Colonic mucosa (tissue), 4 donors: ENCODE measurements at regions not wholly inside any gene's neighbourhood (a gene's known extent, or its start where the extent isn't known, plus 50 kb on each side); places are given as distances from the start of the nearest gene placed in this dataset.

ENCODE experiments used
- DNase-seq: peaks from one replicate; pipeline ENCODE4 v3.0.0-alpha.2; 2020
- H3K27ac ChIP-seq: fragments of 200-600 bp; one replicate; pipeline ENCODE4 v1.8.0; 2021
- H3K27me3 ChIP-seq: fragments of 200-600 bp; one replicate; pipeline ENCODE4 v1.8.0; 2021
- H3K36me3 ChIP-seq: fragments of 200-600 bp; one replicate; pipeline ENCODE4 v1.8.0; 2021
- H3K4me1 ChIP-seq: fragments of 200-600 bp; one replicate; pipeline ENCODE4 v1.8.0; 2021; ENCODE audit warnings: mild to moderate bottlenecking
- H3K4me3 ChIP-seq: fragments of 200-600 bp; one replicate; pipeline ENCODE4 v1.8.0; 2021
- H3K9ac ChIP-seq, 2 donors: one replicate each; pipeline ENCODE4 v1.7.0; 2013; ENCODE audit warnings: control low read depth in 2 of 2, low read depth in 2 of 2, low read length in 2 of 2
- H3K9me3 ChIP-seq: fragments of 200-600 bp; one replicate; pipeline ENCODE4 v1.8.0; 2021
- CTCF ChIP-seq: fragments of 200-600 bp; IDR thresholded peaks from one replicate; pipeline ENCODE4 v1.8.0; 2022; ENCODE audit warnings: antibody characterized with exemption, mild to moderate bottlenecking
- intact Hi-C: fragments of 100-400 bp; cut with DNase I; formaldehyde crosslinking; loops from one replicate; pipeline ENCODE4 v1.14.1; 2022
- donor health status: healthy.
- donor health status: DM: no; HTN: no; CAD: no.
- donor health status: DM: no; HTN: no; CAD: no.

GRCh38 chr11:70606248-70606950 lies 208.1 kb downstream of the CTTN start:
- no peak for TF ChIP-seq CTCF
- Histone ChIP-seq H3K27ac (no peak overlapping the region), H3K27me3 (no peaks in the 10 kb centered on the region), H3K4me1 (no peaks in the 10 kb centered on the region), H3K36me3 (no peaks in the 10 kb centered on the region), H3K9me3 (no peaks in the 10 kb centered on the region), H3K4me3 (no peak overlapping the region), H3K9ac (no peak overlapping the region)
- DNase-seq: no peak
- intact Hi-C loops: no loop called here

- H3K36me3 ChIP-seq: no peaks in the 10 kb centered on the region
- no peaks in the 10 kb centered on the region for H3K4me1 ChIP-seq
- no peak for DNase-seq
- H3K27ac ChIP-seq: no peak overlapping the region
- TF ChIP-seq CTCF: no peak
- H3K4me3 ChIP-seq: no peak overlapping the region
- H3K9me3 ChIP-seq: no peaks in the 10 kb centered on the region
- no peaks in the 10 kb centered on the region for H3K27me3 ChIP-seq
- no peak overlapping the region for H3K9ac ChIP-seq
- intact Hi-C loops: no loop called here
These were observed 208.6 kb downstream of the CTTN start for GRCh38 chr11:70606951-70607330.

GRCh38 chr11:70607561-70607960 lies 209.2 kb downstream of the CTTN start:
- Histone ChIP-seq H3K4me1 (no peaks in the 10 kb centered on the region), H3K9me3 (no peaks in the 10 kb centered on the region), H3K4me3 (no peak overlapping the region), H3K36me3 (no peaks in the 10 kb centered on the region), H3K27ac (no peak overlapping the region), H3K9ac (no peak overlapping the region), H3K27me3 (no peaks in the 10 kb centered on the region)
- TF ChIP-seq CTCF: no peak
- no peak for DNase-seq
- intact Hi-C loops: no loop called here

GRCh38 chr11:70608568-70609470 lies 210.5 kb downstream of the CTTN start:
- TF ChIP-seq CTCF: no peak
- Histone ChIP-seq H3K9me3 (no peaks in the 10 kb centered on the region), H3K4me1 (no peaks in the 10 kb centered on the region), H3K36me3 (no peaks in the 10 kb centered on the region), H3K4me3 (no peak overlapping the region), H3K9ac (no peak overlapping the region), H3K27me3 (no peaks in the 10 kb centered on the region), H3K27ac (no peak overlapping the region)
- intact Hi-C loops: no loop called here
- no peak for DNase-seq

GRCh38 chr11:70610566-70611565 lies 212.5 kb downstream of the CTTN start:
- H3K4me3 ChIP-seq: no peak overlapping the region
- H3K36me3 ChIP-seq: no peaks in the 10 kb centered on the region
- no peak overlapping the region for H3K27ac ChIP-seq
- intact Hi-C loops: no loop called here
- no peaks in the 10 kb centered on the region for H3K9me3 ChIP-seq
- H3K4me1 ChIP-seq: no peaks in the 10 kb centered on the region
- no peak for TF ChIP-seq CTCF
- DNase-seq: no peak
- no peaks in the 10 kb centered on the region for H3K27me3 ChIP-seq
- no peak overlapping the region for H3K9ac ChIP-seq
